ENCODE measurements at regions not wholly inside any gene's neighbourhood (a gene's known extent, or its start where the extent isn't known, plus 50 kb on each side); places are given as distances from the start of the nearest gene placed in this dataset.
A peak's percentile ranks its signal among the peaks of the same experiment; 100 is the strongest.
"Not testable (repeated sequence)": the region's sequence is repeated elsewhere in the genome, so short reads cannot be mapped to it uniquely, and the experiment has no call there.

- no peak for DNase-seq
Observed at GRCh38 chr7:124219681-124220080, 186.8 kb upstream of the TMEM229A start.

- DNase-seq, result no peak
Observed at GRCh38 chr7:124208642-124209041, 175.8 kb upstream of the TMEM229A start.

DNA sequence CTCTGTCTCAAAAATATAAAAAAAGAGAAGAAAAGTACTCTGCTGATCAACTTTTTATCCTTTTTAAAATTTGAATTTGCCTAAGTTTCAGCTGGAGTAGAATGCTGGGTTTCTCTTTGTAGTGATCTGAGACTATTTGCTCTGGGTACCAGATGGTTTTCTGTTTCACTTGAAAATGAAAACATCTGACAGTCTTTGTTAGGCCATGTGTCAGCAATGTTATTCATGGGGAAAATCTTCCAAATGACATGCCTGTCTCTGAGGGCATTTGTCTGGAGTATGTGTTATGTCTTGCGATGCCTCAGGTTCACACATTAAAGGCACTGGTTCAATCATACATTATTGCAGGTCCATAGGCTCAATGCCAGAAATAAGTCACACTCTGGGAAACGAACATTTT lies 175.3 kb upstream of the TMEM229A start:
- no peak for DNase-seq

- no peak for DNase-seq
Observed at GRCh38 chr7:124205526-124205925, 172.7 kb upstream of the TMEM229A start.

- DNase-seq, result no peak
Observed at GRCh38 chr7:124202546-124202945, 169.7 kb upstream of the TMEM229A start.

- DNase-seq, result no peak
Observed at GRCh38 chr7:124201768-124202349, 169.0 kb upstream of the TMEM229A start.

DNA sequence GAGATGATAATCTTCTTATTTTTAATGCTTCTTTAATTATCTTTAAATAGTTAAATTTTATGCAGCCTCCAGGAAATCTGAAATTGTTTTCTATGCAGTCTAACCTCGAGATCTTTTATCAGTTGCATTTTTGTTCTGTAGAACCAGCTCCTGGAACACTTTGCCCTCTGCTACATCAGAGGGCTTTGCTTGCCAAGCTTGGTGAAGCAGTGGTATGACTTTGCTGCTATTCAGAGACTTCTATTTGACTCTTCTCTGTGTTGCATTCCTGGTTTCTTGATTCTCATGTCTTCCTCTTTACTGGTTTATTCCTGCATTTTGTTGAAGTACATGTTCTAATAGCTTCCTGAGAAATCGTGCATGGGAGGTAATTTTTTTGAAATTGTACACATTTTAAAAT lies 163.7 kb upstream of the TMEM229A start:
- DNase-seq, result no peak

GRCh38 chr7:124192885-124193284 lies 160.0 kb upstream of the TMEM229A start:
- DNase-seq, result no peak

GRCh38 chr7:124191713-124192112 lies 158.8 kb upstream of the TMEM229A start:
- DNase-seq, result no peak

DNA sequence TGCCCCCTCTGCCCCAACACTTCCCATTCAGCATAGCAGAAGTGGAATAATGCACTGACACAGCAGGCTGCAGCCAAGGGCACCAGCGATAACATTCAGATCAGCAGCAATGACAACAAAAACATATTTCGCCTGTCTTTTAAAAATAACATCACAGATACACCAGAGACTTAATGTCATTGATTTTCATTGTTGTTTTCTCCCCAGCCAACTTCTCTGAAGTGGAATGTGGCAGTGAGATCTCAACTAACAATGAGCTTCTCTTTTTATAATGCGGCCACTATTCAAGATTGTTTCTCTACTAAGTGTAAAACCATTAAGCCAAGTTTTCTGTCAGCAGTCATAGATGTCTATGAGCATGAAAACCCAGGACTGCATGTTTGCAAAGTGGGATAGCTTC lies 158.2 kb upstream of the TMEM229A start:
- DNase-seq, result no peak

- DNase-seq, result no peak
Observed at GRCh38 chr7:124188576-124188975, 155.7 kb upstream of the TMEM229A start.

- DNase-seq, result no peak
Observed at GRCh38 chr7:124187962-124188361, 155.1 kb upstream of the TMEM229A start.

- DNase-seq, result no peak
Observed at GRCh38 chr7:124183649-124184048, 150.8 kb upstream of the TMEM229A start.

DNA sequence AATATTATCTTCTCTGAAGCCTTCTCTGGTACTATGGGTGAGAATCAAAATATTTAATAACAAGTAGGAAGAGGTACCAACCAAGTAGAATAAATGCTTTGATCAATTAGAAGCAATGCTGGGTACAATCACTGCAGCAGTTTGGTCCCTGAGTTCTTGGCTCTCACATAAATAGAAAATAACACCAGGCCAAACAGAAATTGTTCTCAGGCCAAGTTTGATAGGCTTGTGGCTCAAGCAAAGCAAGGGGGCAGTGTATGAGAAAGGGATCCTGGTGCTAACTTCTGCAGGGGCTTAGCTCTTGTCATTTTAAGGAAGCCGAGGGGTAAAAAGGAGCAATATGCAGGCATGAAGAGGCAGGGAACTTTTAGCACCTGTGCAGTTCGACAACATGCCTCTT lies 146.8 kb upstream of the TMEM229A start:
- no peak for DNase-seq

- DNase-seq, result no peak
Observed at GRCh38 chr7:124177891-124178290, 145.0 kb upstream of the TMEM229A start.

- not testable (repeated sequence) for DNase-seq
Observed at GRCh38 chr7:124171812-124172211, 138.9 kb upstream of the TMEM229A start.

- DNase-seq, result peak in 4 of 14 donors; percentile 2 to 34 (median 13)
Observed at GRCh38 chr7:124171068-124171467, 138.2 kb upstream of the TMEM229A start.

- DNase-seq, result no peak
Observed at GRCh38 chr7:124168616-124169015, 135.7 kb upstream of the TMEM229A start.

- no peak for DNase-seq
Observed at GRCh38 chr7:124162667-124163066, 129.8 kb upstream of the TMEM229A start.

DNA sequence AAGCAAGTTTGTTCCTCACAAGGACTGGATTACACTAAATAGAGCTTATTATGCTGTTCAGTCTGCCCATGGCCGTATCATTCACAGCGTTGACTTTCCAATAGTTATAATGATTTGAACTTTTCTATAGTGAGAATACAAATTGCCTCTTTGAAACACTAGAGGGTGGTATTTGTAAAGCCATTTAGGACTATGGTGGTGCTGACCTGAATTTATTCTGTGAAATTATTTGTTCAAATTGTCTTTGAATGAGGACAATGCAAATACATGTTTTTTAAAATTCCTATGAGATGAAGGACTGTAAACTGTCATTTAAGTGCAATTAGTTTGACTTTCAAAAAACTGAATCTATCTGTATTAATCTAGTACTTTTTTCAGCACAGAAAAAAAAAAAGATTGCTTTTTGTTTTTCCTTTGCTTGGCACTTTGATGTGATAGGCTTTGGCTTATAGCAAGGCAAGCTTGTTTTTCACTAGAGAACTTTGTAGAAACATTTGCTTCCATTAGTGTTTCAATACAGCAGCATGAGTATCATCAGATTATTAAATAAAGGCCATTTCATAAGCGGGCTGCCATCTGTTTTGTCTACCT lies 122.7 kb upstream of the TMEM229A start:
- peak in 1 of 14 donors; percentile 32 for DNase-seq

DNA sequence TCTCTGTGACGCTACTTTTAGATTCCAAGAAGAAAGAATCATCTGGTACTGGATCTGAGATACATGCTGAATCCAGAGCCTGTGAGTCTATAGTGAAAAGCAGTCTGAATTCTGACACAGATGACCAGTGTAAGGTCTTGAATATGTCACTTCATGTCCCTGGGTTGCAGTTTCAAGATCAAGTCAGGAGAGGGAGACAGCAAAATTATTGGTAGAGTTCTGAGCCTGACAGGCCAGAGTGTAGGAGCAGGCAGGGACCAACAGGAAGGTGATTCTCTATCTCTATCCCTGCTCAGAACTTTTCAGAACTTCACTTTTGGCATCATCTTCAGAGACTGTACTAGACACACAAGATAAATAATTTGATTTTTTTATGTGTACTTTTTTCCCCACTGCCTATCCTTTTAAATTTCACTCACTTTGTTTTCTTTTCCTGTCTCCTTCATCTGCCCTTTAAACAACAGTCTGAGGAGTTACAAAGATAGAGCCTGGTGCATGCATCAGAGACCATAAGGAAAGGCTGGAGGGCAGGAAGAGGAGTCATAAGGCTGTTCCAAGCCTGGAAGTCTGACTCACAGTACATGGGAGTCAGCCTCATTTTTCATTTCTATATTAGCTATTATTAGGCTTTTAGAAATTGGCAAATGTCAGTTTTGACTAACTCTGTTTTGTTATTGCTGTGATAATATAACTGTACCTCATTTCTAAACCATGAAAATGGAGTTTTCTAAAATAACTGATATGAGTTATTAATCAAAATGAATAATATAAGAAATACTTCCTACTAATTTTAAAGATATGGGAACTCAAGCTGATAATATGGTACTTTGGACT lies 120.2 kb upstream of the TMEM229A start:
- DNase-seq, result peak in 2 of 14 donors; percentile 1 to 9

DNA sequence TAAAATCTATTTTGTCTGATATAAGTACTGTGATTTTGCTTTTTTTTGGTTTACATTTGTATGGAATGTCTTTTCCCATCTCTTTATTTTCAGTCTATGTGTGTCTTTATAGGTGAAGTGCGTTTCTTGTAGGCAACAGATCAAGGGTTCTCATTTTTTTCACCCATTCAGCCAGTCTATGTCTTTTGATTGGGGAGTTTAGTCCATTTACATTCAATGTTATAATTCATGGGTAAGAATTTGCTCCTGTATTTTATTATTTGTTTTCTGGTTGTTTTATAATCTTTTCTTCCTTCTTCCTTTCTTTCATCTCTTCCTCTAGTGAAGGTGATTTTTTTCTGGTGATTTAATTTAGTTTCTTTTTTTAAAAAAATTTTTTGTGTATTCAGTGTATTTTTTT lies 104.8 kb upstream of the TMEM229A start:
- DNase-seq, result no peak

GRCh38 chr7:124124201-124124600 lies 91.3 kb upstream of the TMEM229A start:
- no peak for DNase-seq

DNA sequence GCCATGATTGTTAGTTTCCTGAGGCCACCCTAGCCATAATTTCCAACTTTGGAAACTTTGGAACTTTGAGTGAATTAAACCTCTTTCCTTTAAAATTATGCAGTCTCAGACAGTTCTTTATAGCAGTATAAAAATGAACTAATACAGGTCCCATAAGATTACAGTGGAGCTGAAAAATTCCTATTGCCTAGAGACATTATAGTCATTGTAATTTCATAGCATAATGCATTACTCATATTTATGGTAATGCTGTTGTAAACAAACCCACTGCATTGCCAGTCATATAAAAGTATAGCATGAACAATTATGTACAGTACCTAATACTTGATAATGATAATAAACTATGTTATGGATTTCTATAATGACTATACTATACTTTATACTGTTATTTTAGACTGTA lies 88.0 kb upstream of the TMEM229A start:
- DNase-seq, result no peak
